Hepatocyte (in vitro differentiated cells): ENCODE measurements at regions not wholly inside any gene's neighbourhood (a gene's known extent, or its start where the extent isn't known, plus 50 kb on each side); places are given as distances from the start of the nearest gene placed in this dataset.

Experiments used
- DNase-seq: peaks from one replicate; pipeline ENCODE4 v3.0.0-alpha.2; 2016; ENCODE audit warnings: low spot score
- H2AFZ ChIP-seq: fragments of 200-600 bp; sonication (generic); 2 replicates; pipeline ENCODE4 v1.6.0; 2016; ENCODE audit warnings: antibody characterized with exemption, mild to moderate bottlenecking
- H3K27ac ChIP-seq: fragments of 200-600 bp; sonication (generic); 2 replicates; pipeline ENCODE4 v1.5.1; 2016; ENCODE audit warnings: mild to moderate bottlenecking
- H3K27me3 ChIP-seq: fragments of 200-600 bp; sonication (generic); 2 replicates; pipeline ENCODE4 v1.6.1; 2016
- H3K36me3 ChIP-seq: fragments of 200-600 bp; sonication (generic); replicated peaks from 2 replicates; pipeline ENCODE4 v1.5.1; 2016; ENCODE audit warnings: low read depth; ENCODE audit not compliant: insufficient read depth
- H3K4me1 ChIP-seq: fragments of 200-600 bp; sonication (generic); 2 replicates; pipeline ENCODE4 v1.5.1; 2016; ENCODE audit warnings: mild to moderate bottlenecking, moderate library complexity; ENCODE audit not compliant: insufficient read depth
- H3K4me2 ChIP-seq: fragments of 200-600 bp; sonication (generic); 2 replicates; pipeline ENCODE4 v1.6.0; 2016
- H3K4me3 ChIP-seq: fragments of 200-600 bp; sonication (generic); 2 replicates; pipeline ENCODE4 v1.5.1; 2016; ENCODE audit warnings: mild to moderate bottlenecking
- H3K79me2 ChIP-seq: fragments of 200-600 bp; sonication (generic); 2 replicates; pipeline ENCODE4 v1.6.0; 2017; ENCODE audit warnings: mild to moderate bottlenecking
- H3K9me2 ChIP-seq: fragments of 200-600 bp; sonication (generic); replicated peaks from 2 replicates; pipeline ENCODE4 v1.6.0; 2017; ENCODE audit warnings: mild to moderate bottlenecking; ENCODE audit not compliant: insufficient read depth
- H3K9me3 ChIP-seq: fragments of 200-600 bp; sonication (generic); 2 replicates; pipeline ENCODE4 v1.5.1; 2016; ENCODE audit warnings: low read depth, mild to moderate bottlenecking
- H4K20me1 ChIP-seq: fragments of 200-600 bp; sonication (generic); 2 replicates; pipeline ENCODE4 v1.6.0; 2016; ENCODE audit warnings: mild to moderate bottlenecking; ENCODE audit not compliant: insufficient read depth, poor library complexity, severe bottlenecking
- EZH2 ChIP-seq: fragments of 200-600 bp; sonication (generic); IDR thresholded peaks from 2 replicates; pipeline ENCODE4 v1.6.1; 2016; ENCODE audit warnings: antibody characterized with exemption, mild to moderate bottlenecking, borderline replicate concordance
- EZH2phosphoT487 ChIP-seq: fragments of 200-600 bp; sonication (generic); IDR thresholded peaks from one replicate; pipeline ENCODE4 v1.6.1; 2018; ENCODE audit warnings: antibody characterized with exemption, mild to moderate bottlenecking, low read depth, moderate library complexity; ENCODE audit not compliant: unreplicated experiment, severe bottlenecking
- WGBS: methylation state at CpG from one replicate; pipeline ENCODE4 v1.1.6; 2016; ENCODE audit warnings: low lambda C conversion rate; ENCODE audit errors: missing lambda C conversion rate; 5-methylcytosine and 5-hydroxymethylcytosine counted together
- TF ChIP-seq, protein P1 (sequence below): fragments of 200-600 bp; sonication (generic); IDR thresholded peaks from 2 replicates; pipeline ENCODE4 v1.5.1; 2016; ENCODE audit warnings: antibody characterized with exemption, mild to moderate bottlenecking; ENCODE audit not compliant: poor library complexity

DNA sequence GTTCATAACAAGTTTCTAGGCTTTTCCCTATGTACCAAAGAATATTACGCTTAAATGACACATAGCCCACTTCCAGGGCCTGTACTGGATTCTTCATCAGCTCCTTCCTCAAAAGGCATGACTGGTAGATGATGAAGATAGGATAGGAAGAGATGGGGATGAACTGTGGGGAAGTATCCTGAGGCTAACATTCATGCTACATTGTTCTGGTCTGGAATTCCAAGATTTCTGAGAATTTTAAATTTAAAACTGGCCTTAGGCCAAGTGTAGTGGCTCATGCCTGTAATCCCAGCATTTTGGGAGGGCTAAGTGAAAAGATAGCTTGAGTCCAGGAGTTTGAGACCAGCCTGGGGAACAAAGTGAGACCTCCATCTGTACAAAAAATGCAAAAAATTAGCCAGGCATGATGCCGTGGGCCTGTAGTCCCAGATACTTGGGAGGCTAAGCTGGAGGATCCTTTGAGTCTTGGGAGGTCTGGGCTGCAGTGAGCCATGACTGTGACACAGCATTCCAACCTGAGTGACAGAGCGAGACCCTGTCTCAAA, 160.1 kb upstream of the PLAAT1 start:
- Histone ChIP-seq H3K4me1 (no peaks in the 10 kb centered on the region), H3K36me3 (no peaks in the 10 kb centered on the region), H3K79me2 (no peaks in the 10 kb centered on the region), H4K20me1 (no peaks in the 10 kb centered on the region), H3K4me2 (no peak overlapping the region), H3K27ac (no peak overlapping the region), H3K9me3 (no peaks in the 10 kb centered on the region), H2AFZ (no peak overlapping the region), H3K27me3 (no peaks in the 10 kb centered on the region), H3K4me3 (no peak overlapping the region), H3K9me2 (no peaks in the 10 kb centered on the region)
- WGBS: 85% methylated on average over 3 of the region's 3 CpGs
- no peak for TF ChIP-seq EZH2phosphoT487
- no peak for DNase-seq

DNA sequence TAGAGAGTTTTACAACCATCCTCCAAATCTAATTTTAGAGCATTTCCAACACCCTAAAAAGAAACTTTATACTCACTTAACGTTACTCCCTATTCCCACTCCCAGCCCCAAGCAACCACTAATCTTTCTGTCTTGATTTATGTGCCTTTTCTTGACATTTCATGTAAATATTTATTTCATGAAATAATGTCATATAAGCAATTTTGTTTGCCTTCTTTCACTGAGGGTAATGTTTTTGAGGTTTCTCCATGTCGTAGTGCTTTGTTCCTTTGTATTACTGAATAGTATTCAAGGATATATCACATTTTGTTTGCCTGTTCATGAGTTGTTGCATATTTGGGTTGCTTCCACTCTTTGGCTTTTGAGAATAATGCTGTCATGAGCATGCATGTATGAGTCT, 155.4 kb upstream of the PLAAT1 start:
- H3K36me3 ChIP-seq: no peaks in the 10 kb centered on the region
- DNase-seq: no peak
- WGBS: 72% methylated on average over 2 of the region's 2 CpGs
- no peaks in the 10 kb centered on the region for H3K27me3 ChIP-seq
- no peak overlapping the region for H3K27ac ChIP-seq
- H2AFZ ChIP-seq: no peak overlapping the region
- H3K79me2 ChIP-seq: no peaks in the 10 kb centered on the region
- no peaks in the 10 kb centered on the region for H4K20me1 ChIP-seq
- H3K4me1 ChIP-seq: no peaks in the 10 kb centered on the region
- no peaks in the 10 kb centered on the region for H3K9me2 ChIP-seq
- TF ChIP-seq EZH2 (no peak), EZH2phosphoT487 (no peak)
- TF ChIP-seq, protein P1, sequence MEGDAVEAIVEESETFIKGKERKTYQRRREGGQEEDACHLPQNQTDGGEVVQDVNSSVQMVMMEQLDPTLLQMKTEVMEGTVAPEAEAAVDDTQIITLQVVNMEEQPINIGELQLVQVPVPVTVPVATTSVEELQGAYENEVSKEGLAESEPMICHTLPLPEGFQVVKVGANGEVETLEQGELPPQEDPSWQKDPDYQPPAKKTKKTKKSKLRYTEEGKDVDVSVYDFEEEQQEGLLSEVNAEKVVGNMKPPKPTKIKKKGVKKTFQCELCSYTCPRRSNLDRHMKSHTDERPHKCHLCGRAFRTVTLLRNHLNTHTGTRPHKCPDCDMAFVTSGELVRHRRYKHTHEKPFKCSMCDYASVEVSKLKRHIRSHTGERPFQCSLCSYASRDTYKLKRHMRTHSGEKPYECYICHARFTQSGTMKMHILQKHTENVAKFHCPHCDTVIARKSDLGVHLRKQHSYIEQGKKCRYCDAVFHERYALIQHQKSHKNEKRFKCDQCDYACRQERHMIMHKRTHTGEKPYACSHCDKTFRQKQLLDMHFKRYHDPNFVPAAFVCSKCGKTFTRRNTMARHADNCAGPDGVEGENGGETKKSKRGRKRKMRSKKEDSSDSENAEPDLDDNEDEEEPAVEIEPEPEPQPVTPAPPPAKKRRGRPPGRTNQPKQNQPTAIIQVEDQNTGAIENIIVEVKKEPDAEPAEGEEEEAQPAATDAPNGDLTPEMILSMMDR: no peak
- no peaks in the 10 kb centered on the region for H3K9me3 ChIP-seq
- no peak overlapping the region for H3K4me3 ChIP-seq
- no peak overlapping the region for H3K4me2 ChIP-seq

DNA sequence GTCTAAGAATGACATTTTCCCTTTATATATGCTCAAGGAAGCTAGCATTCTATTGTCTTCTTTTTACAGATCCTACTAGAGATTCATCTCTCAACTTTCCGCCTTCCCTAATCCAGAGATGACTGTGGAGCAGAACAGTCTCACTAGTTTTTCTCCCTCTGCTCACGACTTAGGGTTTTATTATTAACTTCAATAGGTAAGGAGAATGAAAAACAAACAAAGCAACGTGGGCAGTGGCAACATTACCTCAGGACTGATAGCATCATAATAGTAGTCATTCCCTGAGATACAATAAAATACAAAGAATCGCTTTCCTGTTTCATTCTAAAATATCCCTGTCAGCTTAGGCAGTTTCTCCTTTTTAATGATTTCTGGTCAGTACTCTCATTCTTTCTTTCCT, 154.3 kb upstream of the PLAAT1 start:
- Histone ChIP-seq H2AFZ (no peak overlapping the region), H4K20me1 (no peaks in the 10 kb centered on the region), H3K9me3 (no peaks in the 10 kb centered on the region), H3K36me3 (no peaks in the 10 kb centered on the region), H3K9me2 (no peaks in the 10 kb centered on the region), H3K4me2 (peak overlapping the region; percentile 37), H3K27ac (no peak overlapping the region), H3K27me3 (no peaks in the 10 kb centered on the region), H3K79me2 (no peaks in the 10 kb centered on the region), H3K4me1 (no peaks in the 10 kb centered on the region), H3K4me3 (no peak overlapping the region)
- 44% methylated on average over 4 of the region's 4 CpGs for WGBS
- TF ChIP-seq EZH2phosphoT487: no peak
- TF ChIP-seq, protein P1: no peak
- TF ChIP-seq EZH2: no peak
- peak; percentile 30 for DNase-seq

DNA sequence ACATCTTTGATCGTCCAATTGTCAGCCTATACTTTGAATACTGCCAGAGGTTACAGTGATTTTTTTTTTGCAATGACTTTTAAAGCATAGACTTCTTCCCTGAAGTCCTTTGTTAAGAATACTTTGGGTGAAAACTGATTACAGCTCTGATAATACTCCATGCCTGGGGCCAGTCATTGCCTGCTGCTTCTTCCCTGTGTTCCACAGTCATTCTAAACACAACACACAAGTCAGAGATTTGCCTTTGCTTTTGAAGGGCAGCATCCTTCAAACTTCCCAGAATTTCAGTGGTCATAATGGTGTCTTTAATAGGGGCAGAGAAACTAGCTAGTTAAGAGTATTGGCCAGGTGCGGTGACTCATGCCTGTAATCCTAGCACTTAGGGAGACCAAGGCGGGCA, 153.7 kb upstream of the PLAAT1 start:
- no peak for TF ChIP-seq EZH2phosphoT487
- TF ChIP-seq EZH2: no peak
- TF ChIP-seq, protein P1: no peak
- Histone ChIP-seq H4K20me1 (no peaks in the 10 kb centered on the region), H3K4me3 (no peak overlapping the region), H3K4me1 (no peaks in the 10 kb centered on the region), H3K79me2 (no peaks in the 10 kb centered on the region), H3K27me3 (no peaks in the 10 kb centered on the region), H3K27ac (no peak overlapping the region), H2AFZ (no peak overlapping the region), H3K36me3 (no peaks in the 10 kb centered on the region), H3K9me2 (no peaks in the 10 kb centered on the region), H3K4me2 (peak overlapping the region; percentile 37), H3K9me3 (no peaks in the 10 kb centered on the region)
- no peak for DNase-seq
- WGBS: 73% methylated on average over 3 of the region's 3 CpGs
